ENCODE measurements at regions not wholly inside any gene's neighbourhood (a gene's known extent, or its start where the extent isn't known, plus 50 kb on each side); places are given as distances from the start of the nearest gene placed in this dataset.

- ChIA-PET CTCF (no interaction called here), POLR2A (ENCODE audit: low non-redundant PET) (no interaction called here)
- DNase-seq (ENCODE audit: low spot score) = no peak
- H3K36me3 ChIP-seq (ENCODE audit: insufficient read depth, low read length, poor library complexity, severe bottlenecking) = no peaks in the 10 kb centered on the region
- TF ChIP-seq EZH2 (IDR thresholded peaks at IDR 0.05; ENCODE audit: borderline replicate concordance, low read depth, low read length, poor library complexity, severe bottlenecking) = no peak
- TF ChIP-seq CTCF (conservative IDR thresholded peaks at IDR 0.05; ENCODE audit: low read depth, low read length) = no peak
- intact Hi-C loops (cut with micrococcal nuclease; ENCODE audit: unreplicated experiment) = loop anchor here (10.0 kb wide), 1 partner anchor 520 kb away; no protein-coding TSS in a partner anchor
- H3K4me3 ChIP-seq (ENCODE audit: low read depth, low read length, poor library complexity, severe bottlenecking) = no peak overlapping the region
- peaks cover 2% of the 10 kb centered on the region for H3K9me3 ChIP-seq (ENCODE audit: low read depth, low read length, poor library complexity, severe bottlenecking)
- no peak overlapping the region for H3K27ac ChIP-seq (ENCODE audit: low read depth, low read length, poor library complexity, severe bottlenecking)
- no TSS peak for BruUV-seq (replicated peaks)
- H3K4me1 ChIP-seq (ENCODE audit: insufficient read depth, low read length, poor library complexity, severe bottlenecking) = peaks cover 11% of the 10 kb centered on the region
- H3K27me3 ChIP-seq (replicated peaks; ENCODE audit: insufficient read depth, low read depth, low read length, poor library complexity) = no peaks in the 10 kb centered on the region
These were observed 514.5 kb upstream of the PTGER4 start for GRCh38 chr5:40165106-40165788.

- Histone ChIP-seq H3K9me3 (ENCODE audit: low read depth, low read length, poor library complexity, severe bottlenecking) (no peaks in the 10 kb centered on the region), H3K27me3 (replicated peaks; ENCODE audit: insufficient read depth, low read depth, low read length, poor library complexity) (no peaks in the 10 kb centered on the region), H3K36me3 (ENCODE audit: insufficient read depth, low read length, poor library complexity, severe bottlenecking) (no peaks in the 10 kb centered on the region), H3K4me3 (ENCODE audit: low read depth, low read length, poor library complexity, severe bottlenecking) (no peak overlapping the region), H3K27ac (ENCODE audit: low read depth, low read length, poor library complexity, severe bottlenecking) (no peak overlapping the region), H3K4me1 (ENCODE audit: insufficient read depth, low read length, poor library complexity, severe bottlenecking) (peaks cover 11% of the 10 kb centered on the region)
- ChIA-PET POLR2A (ENCODE audit: low non-redundant PET) (no interaction called here), CTCF (no interaction called here)
- intact Hi-C loops (cut with micrococcal nuclease; ENCODE audit: unreplicated experiment) = loop anchor here (10.0 kb wide), 1 partner anchor 524 kb away; no protein-coding TSS in a partner anchor
- TF ChIP-seq CTCF (conservative IDR thresholded peaks at IDR 0.05; ENCODE audit: low read depth, low read length) (no peak), EZH2 (IDR thresholded peaks at IDR 0.05; ENCODE audit: borderline replicate concordance, low read depth, low read length, poor library complexity, severe bottlenecking) (no peak)
- no TSS peak for BruUV-seq (replicated peaks)
- no peak for DNase-seq (ENCODE audit: low spot score)
These were observed 519.3 kb upstream of the PTGER4 start for GRCh38 chr5:40160435-40160834.

- BruUV-seq (replicated peaks) = no TSS peak
These were observed 525.5 kb upstream of the PTGER4 start for GRCh38 chr5:40154194-40154593.

More at GRCh38 chr5:40154194-40154593, 525.5 kb upstream of the PTGER4 start:
- no peak for DNase-seq (ENCODE audit: low spot score)
- ChIA-PET CTCF (no interaction called here), POLR2A (ENCODE audit: low non-redundant PET) (no interaction called here)
- Histone ChIP-seq H3K36me3 (ENCODE audit: insufficient read depth, low read length, poor library complexity, severe bottlenecking) (no peaks in the 10 kb centered on the region), H3K4me1 (ENCODE audit: insufficient read depth, low read length, poor library complexity, severe bottlenecking) (no peaks in the 10 kb centered on the region), H3K27ac (ENCODE audit: low read depth, low read length, poor library complexity, severe bottlenecking) (no peak overlapping the region), H3K9me3 (ENCODE audit: low read depth, low read length, poor library complexity, severe bottlenecking) (no peaks in the 10 kb centered on the region), H3K4me3 (ENCODE audit: low read depth, low read length, poor library complexity, severe bottlenecking) (no peak overlapping the region), H3K27me3 (replicated peaks; ENCODE audit: insufficient read depth, low read depth, low read length, poor library complexity) (no peaks in the 10 kb centered on the region)
- intact Hi-C loops (cut with micrococcal nuclease; ENCODE audit: unreplicated experiment) = no loop called here
- TF ChIP-seq EZH2 (IDR thresholded peaks at IDR 0.05; ENCODE audit: borderline replicate concordance, low read depth, low read length, poor library complexity, severe bottlenecking) (no peak), CTCF (conservative IDR thresholded peaks at IDR 0.05; ENCODE audit: low read depth, low read length) (no peak)

All from A673 (cell line).